ENCODE measurements at regions not wholly inside any gene's neighbourhood (a gene's known extent, or its start where the extent isn't known, plus 50 kb on each side); places are given as distances from the start of the nearest gene placed in this dataset.
"Not testable (repeated sequence)": the region's sequence is repeated elsewhere in the genome, so short reads cannot be mapped to it uniquely, and the experiment has no call there.

GRCh38 chr17:63019138-63019873, 53.3 kb downstream of the TANC2 start:
- no peak for DNase-seq (ENCODE audit: low read depth)

- DNase-seq (ENCODE audit: low read depth) = no peak
Observed at GRCh38 chr17:63022567-63022966, 56.5 kb downstream of the TANC2 start.

GRCh38 chr17:63023049-63023448, 57.0 kb downstream of the TANC2 start:
- DNase-seq (ENCODE audit: low read depth) = no peak

- no peak for DNase-seq (ENCODE audit: low read depth)
Observed at GRCh38 chr17:63024201-63024600, 58.2 kb downstream of the TANC2 start.

- peak; percentile 69 for DNase-seq (ENCODE audit: low read depth)
Observed at GRCh38 chr17:63024716-63025115, 58.7 kb downstream of the TANC2 start.

- DNase-seq (ENCODE audit: low read depth) = not testable (repeated sequence)
Observed at GRCh38 chr17:63025637-63026036, 59.6 kb downstream of the TANC2 start.

GRCh38 chr17:63029541-63029940, 63.5 kb downstream of the TANC2 start:
- DNase-seq (ENCODE audit: low read depth) = peak; percentile 60

- DNase-seq (ENCODE audit: low read depth) = no peak
Observed at GRCh38 chr17:63032142-63032541, 66.1 kb downstream of the TANC2 start.

GRCh38 chr17:63033142-63033541, 67.1 kb downstream of the TANC2 start:
- DNase-seq (ENCODE audit: low read depth) = no peak

- peak; percentile 83 for DNase-seq (ENCODE audit: low read depth)
Observed at GRCh38 chr17:63035271-63035670, 69.2 kb downstream of the TANC2 start.

GRCh38 chr17:63035695-63036094, 69.7 kb downstream of the TANC2 start:
- DNase-seq (ENCODE audit: low read depth) = peak; percentile 18

GRCh38 chr17:63039342-63039741, 73.3 kb downstream of the TANC2 start:
- DNase-seq (ENCODE audit: low read depth) = peak; percentile 29

- DNase-seq (ENCODE audit: low read depth) = peak; percentile 34
Observed at GRCh38 chr17:63039899-63040602, 74.0 kb downstream of the TANC2 start.

- no peak for DNase-seq (ENCODE audit: low read depth)
Observed at GRCh38 chr17:63040816-63041215, 74.8 kb downstream of the TANC2 start.

- no peak for DNase-seq (ENCODE audit: low read depth)
Observed at GRCh38 chr17:63041251-63041650, 75.2 kb downstream of the TANC2 start.

GRCh38 chr17:63041722-63042121, 75.7 kb downstream of the TANC2 start:
- no peak for DNase-seq (ENCODE audit: low read depth)

GRCh38 chr17:63042256-63042812, 76.3 kb downstream of the TANC2 start:
- DNase-seq (ENCODE audit: low read depth) = no peak

- DNase-seq (ENCODE audit: low read depth) = not testable (repeated sequence)
Observed at GRCh38 chr17:63057560-63057959, 91.5 kb downstream of the TANC2 start.

- no peak for DNase-seq (ENCODE audit: low read depth)
Observed at GRCh38 chr17:63066158-63066813, 100.3 kb downstream of the TANC2 start.

- no peak for DNase-seq (ENCODE audit: low read depth)
Observed at GRCh38 chr17:63069245-63069644, 103.2 kb downstream of the TANC2 start.

GRCh38 chr17:63070031-63070430, 104.0 kb downstream of the TANC2 start:
- no peak for DNase-seq (ENCODE audit: low read depth)

- DNase-seq (ENCODE audit: low read depth) = no peak
Observed at GRCh38 chr17:63071797-63072196, 105.8 kb downstream of the TANC2 start.

GRCh38 chr17:63075969-63076368, 109.9 kb downstream of the TANC2 start:
- DNase-seq (ENCODE audit: low read depth) = no peak
